Left ventricle myocardium superior (tissue), 1 donor: ENCODE measurements at regions not wholly inside any gene's neighbourhood (a gene's known extent, or its start where the extent isn't known, plus 50 kb on each side); places are given as distances from the start of the nearest gene placed in this dataset.
A peak's percentile ranks its signal among the peaks of the same experiment; 100 is the strongest.
"Not testable (repeated sequence)": the region's sequence is repeated elsewhere in the genome, so short reads cannot be mapped to it uniquely, and the experiment has no call there.

ENCODE experiments used
- ATAC-seq: fragments of 200-7000 bp; cut with Tn5 transposase; one replicate; pipeline ENCODE4 v1.9.1; 2020; ENCODE audit warnings: mild to moderate bottlenecking, moderate library complexity
- DNase-seq: peaks from one replicate; pipeline ENCODE4 v3.0.0-alpha.2; 2020
- intact Hi-C: fragments of 100-400 bp; cut with micrococcal nuclease; formaldehyde crosslinking; loops from one replicate; pipeline ENCODE4 v1.11.0; 2022
- donor health status: DM: no; HTN: yes; CAD: no; lungs with severe emphysema.

GRCh38 chr12:129959889-129960288, 56.1 kb upstream of the TMEM132D start:
- intact Hi-C loops: no loop called here
- no peak for ATAC-seq
- DNase-seq: no peak

GRCh38 chr12:129961091-129961490, 57.3 kb upstream of the TMEM132D start:
- DNase-seq: no peak
- intact Hi-C loops: no loop called here
- no peak for ATAC-seq

- intact Hi-C loops: no loop called here
- no peak for DNase-seq
- no peak for ATAC-seq
These were observed 58.0 kb upstream of the TMEM132D start for GRCh38 chr12:129961856-129962255.

GRCh38 chr12:129964300-129964699, 60.5 kb upstream of the TMEM132D start:
- ATAC-seq (no peak), DNase-seq (no peak)
- intact Hi-C loops: no loop called here

GRCh38 chr12:129964826-129965457, 61.1 kb upstream of the TMEM132D start:
- intact Hi-C loops: no loop called here
- no peak for DNase-seq
- no peak for ATAC-seq

GRCh38 chr12:129966146-129966995, 62.5 kb upstream of the TMEM132D start:
- intact Hi-C loops: no loop called here
- no peak for DNase-seq
- ATAC-seq: no peak

- ATAC-seq: no peak
- no peak for DNase-seq
- intact Hi-C loops: no loop called here
These were observed 67.9 kb upstream of the TMEM132D start for GRCh38 chr12:129971721-129972120.

GRCh38 chr12:129973236-129973961, 69.6 kb upstream of the TMEM132D start:
- ATAC-seq (no peak), DNase-seq (no peak)
- intact Hi-C loops: no loop called here

- DNase-seq: no peak
- no peak for ATAC-seq
- intact Hi-C loops: no loop called here
These were observed 80.3 kb upstream of the TMEM132D start for GRCh38 chr12:129984106-129984505.

GRCh38 chr12:129987841-129988240, 84.0 kb upstream of the TMEM132D start:
- intact Hi-C loops: no loop called here
- no peak for DNase-seq
- no peak for ATAC-seq

- ATAC-seq (no peak), DNase-seq (no peak)
- intact Hi-C loops: no loop called here
These were observed 90.8 kb upstream of the TMEM132D start for GRCh38 chr12:129994634-129995033.

GRCh38 chr12:129997239-129997638, 93.4 kb upstream of the TMEM132D start:
- ATAC-seq (no peak), DNase-seq (no peak)
- intact Hi-C loops: no loop called here

- DNase-seq: not testable (repeated sequence)
These were observed 100.6 kb upstream of the TMEM132D start for GRCh38 chr12:130004310-130004877.

GRCh38 chr12:130007771-130008170, 103.9 kb upstream of the TMEM132D start:
- intact Hi-C loops: no loop called here
- ATAC-seq (no peak), DNase-seq (no peak)

More at GRCh38 chr12:130004310-130004877, 100.6 kb upstream of the TMEM132D start:
- intact Hi-C loops, ATAC-seq: not testable (repeated sequence)

- intact Hi-C loops: no loop called here
- DNase-seq (no peak), ATAC-seq (no peak)
These were observed 104.4 kb upstream of the TMEM132D start for GRCh38 chr12:130008241-130008640.

- intact Hi-C loops: no loop called here
- ATAC-seq: no peak
- DNase-seq: no peak
These were observed 106.1 kb upstream of the TMEM132D start for GRCh38 chr12:130009961-130010360.

- intact Hi-C loops: no loop called here
- ATAC-seq: no peak
- DNase-seq: no peak
These were observed 108.0 kb upstream of the TMEM132D start for GRCh38 chr12:130011611-130012385.

- intact Hi-C loops: no loop called here
- no peak for ATAC-seq
- DNase-seq: peak; percentile 42
These were observed 110.1 kb upstream of the TMEM132D start for GRCh38 chr12:130013771-130014484.

GRCh38 chr12:130014485-130014807, 110.6 kb upstream of the TMEM132D start:
- DNase-seq: no peak
- ATAC-seq: no peak
- intact Hi-C loops: no loop called here
